KMS-11 (cell line): ENCODE measurements at regions not wholly inside any gene's neighbourhood (a gene's known extent, or its start where the extent isn't known, plus 50 kb on each side); places are given as distances from the start of the nearest gene placed in this dataset.

ENCODE experiments used
- H2AFZ ChIP-seq: fragments of 200-600 bp; sonication (generic); 2 replicates; pipeline ENCODE4 v1.6.1; 2016; ENCODE audit warnings: antibody characterized with exemption, mixed run types, low read depth
- H3K27ac ChIP-seq: fragments of 200-600 bp; sonication (generic); 2 replicates; pipeline ENCODE4 v1.6.1; 2016; ENCODE audit warnings: mild to moderate bottlenecking, mixed run types
- H3K27me3 ChIP-seq: fragments of 200-600 bp; sonication (generic); 2 replicates; pipeline ENCODE4 v1.6.1; 2017; ENCODE audit warnings: mild to moderate bottlenecking, low read depth, mixed run types, moderate library complexity; ENCODE audit not compliant: insufficient read depth
- H3K36me3 ChIP-seq: fragments of 200-600 bp; sonication (generic); 2 replicates; pipeline ENCODE4 v1.6.1; 2017; ENCODE audit warnings: mild to moderate bottlenecking, mixed run types; ENCODE audit not compliant: insufficient read depth
- H3K4me1 ChIP-seq: fragments of 200-600 bp; sonication (generic); 2 replicates; pipeline ENCODE4 v1.6.1; 2016; ENCODE audit warnings: mild to moderate bottlenecking, low read depth, mixed run types; ENCODE audit not compliant: poor library complexity, severe bottlenecking
- H3K4me2 ChIP-seq: fragments of 200-600 bp; sonication (generic); 2 replicates; pipeline ENCODE4 v1.7.0; 2016; ENCODE audit warnings: mild to moderate bottlenecking, mixed run types
- H3K4me3 ChIP-seq: fragments of 200-600 bp; sonication (generic); IDR thresholded peaks from 2 replicates; pipeline ENCODE4 v1.6.1; 2017; ENCODE audit warnings: low read depth, low read length, mixed read lengths; ENCODE audit not compliant: insufficient read depth
- H3K79me2 ChIP-seq: fragments of 200-600 bp; sonication (generic); 2 replicates; pipeline ENCODE4 v1.6.1; 2016; ENCODE audit warnings: low read depth, mixed run types; ENCODE audit not compliant: insufficient read depth
- H3K9ac ChIP-seq: fragments of 200-600 bp; sonication (generic); 2 replicates; pipeline ENCODE4 v1.6.1; 2016; ENCODE audit warnings: mild to moderate bottlenecking, mixed run types
- H4K20me1 ChIP-seq: fragments of 200-600 bp; sonication (generic); 2 replicates; pipeline ENCODE4 v1.6.1; 2016; ENCODE audit warnings: mild to moderate bottlenecking, mixed run types; ENCODE audit not compliant: insufficient read depth
- CTCF ChIP-seq: fragments of 200-600 bp; sonication (generic); conservative IDR thresholded peaks from 2 replicates; pipeline ENCODE4 v1.6.1; 2017; ENCODE audit warnings: low read depth, mild to moderate bottlenecking, antibody characterized with exemption, low read length, moderate library complexity, mixed read lengths

GRCh38 chr5:164372892-164373291 is 867.5 kb downstream of the MAT2B start:
- H3K36me3 ChIP-seq: no peaks in the 10 kb centered on the region
- H3K9ac ChIP-seq: no peak overlapping the region
- no peak overlapping the region for H2AFZ ChIP-seq
- H3K27ac ChIP-seq: no peak overlapping the region
- H3K27me3 ChIP-seq: no peaks in the 10 kb centered on the region
- H4K20me1 ChIP-seq: no peaks in the 10 kb centered on the region
- no peaks in the 10 kb centered on the region for H3K4me1 ChIP-seq
- no peak for TF ChIP-seq CTCF
- H3K79me2 ChIP-seq: no peaks in the 10 kb centered on the region
- H3K4me2 ChIP-seq: no peak overlapping the region
- H3K4me3 ChIP-seq: no peak overlapping the region

GRCh38 chr5:164373876-164374275 is 868.5 kb downstream of the MAT2B start:
- Histone ChIP-seq H3K4me1 (no peaks in the 10 kb centered on the region), H3K36me3 (no peaks in the 10 kb centered on the region), H3K4me2 (no peak overlapping the region), H2AFZ (no peak overlapping the region), H3K9ac (no peak overlapping the region), H3K79me2 (no peaks in the 10 kb centered on the region), H3K27ac (no peak overlapping the region), H3K4me3 (no peak overlapping the region), H4K20me1 (no peaks in the 10 kb centered on the region), H3K27me3 (no peaks in the 10 kb centered on the region)
- TF ChIP-seq CTCF: no peak

- no peak overlapping the region for H2AFZ ChIP-seq
- no peak overlapping the region for H3K9ac ChIP-seq
- no peaks in the 10 kb centered on the region for H3K27me3 ChIP-seq
- H3K79me2 ChIP-seq: no peaks in the 10 kb centered on the region
- no peak overlapping the region for H3K4me3 ChIP-seq
- no peak overlapping the region for H3K27ac ChIP-seq
- H3K4me2 ChIP-seq: no peak overlapping the region
- TF ChIP-seq CTCF: no peak
- H3K4me1 ChIP-seq: no peaks in the 10 kb centered on the region
- no peaks in the 10 kb centered on the region for H3K36me3 ChIP-seq
- no peaks in the 10 kb centered on the region for H4K20me1 ChIP-seq
Observed at GRCh38 chr5:164375051-164375450, 869.6 kb downstream of the MAT2B start.

GRCh38 chr5:164376843-164377242 is 871.4 kb downstream of the MAT2B start:
- TF ChIP-seq CTCF: no peak
- no peaks in the 10 kb centered on the region for H3K27me3 ChIP-seq
- H3K36me3 ChIP-seq: no peaks in the 10 kb centered on the region
- H3K4me3 ChIP-seq: no peak overlapping the region
- H4K20me1 ChIP-seq: no peaks in the 10 kb centered on the region
- no peak overlapping the region for H3K4me2 ChIP-seq
- H3K27ac ChIP-seq: no peak overlapping the region
- no peaks in the 10 kb centered on the region for H3K79me2 ChIP-seq
- H2AFZ ChIP-seq: no peak overlapping the region
- no peaks in the 10 kb centered on the region for H3K4me1 ChIP-seq
- H3K9ac ChIP-seq: no peak overlapping the region

GRCh38 chr5:164377746-164378145 is 872.3 kb downstream of the MAT2B start:
- H2AFZ ChIP-seq: no peak overlapping the region
- H3K4me3 ChIP-seq: no peak overlapping the region
- H3K27ac ChIP-seq: no peak overlapping the region
- H3K36me3 ChIP-seq: no peaks in the 10 kb centered on the region
- H4K20me1 ChIP-seq: no peaks in the 10 kb centered on the region
- no peaks in the 10 kb centered on the region for H3K4me1 ChIP-seq
- TF ChIP-seq CTCF: no peak
- no peak overlapping the region for H3K4me2 ChIP-seq
- no peaks in the 10 kb centered on the region for H3K79me2 ChIP-seq
- no peaks in the 10 kb centered on the region for H3K27me3 ChIP-seq
- no peak overlapping the region for H3K9ac ChIP-seq
